A673 (cell line): ENCODE measurements at regions not wholly inside any gene's neighbourhood (a gene's known extent, or its start where the extent isn't known, plus 50 kb on each side); places are given as distances from the start of the nearest gene placed in this dataset.

Experiments
- BruUV-seq: library from RNA; stranded (reverse); fragments of 400-500 nt; replicated peaks from 2 replicates; lab custom pipeline; 2021; lab: Mats Ljungman, UMichigan
- CTCF ChIA-PET: fragments of 300-600 bp; sonication (Branson Sonifier 250); formaldehyde crosslinking; loops from one replicate; lab custom pipeline; 2022; ENCODE audit warnings: antibody characterized with exemption; lab: Charles Lee
- POLR2A ChIA-PET: fragments of 300-600 bp; sonication (Branson Sonifier 250); formaldehyde crosslinking; loops from one replicate; lab custom pipeline; 2022; ENCODE audit warnings: antibody characterized with exemption; ENCODE audit not compliant: low non-redundant PET; lab: Charles Lee
- DNase-seq: peaks from one replicate; pipeline ENCODE4 v3.0.0-alpha.2; 2015; ENCODE audit warnings: low spot score
- H3K27ac ChIP-seq: fragments of 200-600 bp; sonication (generic); 2 replicates; pipeline ENCODE4 v1.5.1; 2016; ENCODE audit warnings: mixed run types, low read depth, mild to moderate bottlenecking, mixed read lengths, antibody characterized with exemption, low read length; ENCODE audit not compliant: poor library complexity, severe bottlenecking
- H3K27me3 ChIP-seq: fragments of 200-600 bp; sonication (generic); replicated peaks from 2 replicates; pipeline ENCODE4 v1.6.1; 2017; ENCODE audit warnings: mixed run types, low read depth, mild to moderate bottlenecking, mixed read lengths, antibody characterized with exemption, low read length; ENCODE audit not compliant: insufficient read depth, poor library complexity
- H3K36me3 ChIP-seq: fragments of 200-600 bp; sonication (generic); 2 replicates; pipeline ENCODE4 v1.6.1; 2016; ENCODE audit warnings: mixed run types, mild to moderate bottlenecking, mixed read lengths, antibody characterized with exemption, low read length; ENCODE audit not compliant: insufficient read depth, poor library complexity, severe bottlenecking
- H3K4me1 ChIP-seq: fragments of 200-600 bp; sonication (generic); 2 replicates; pipeline ENCODE4 v1.6.1; 2017; ENCODE audit warnings: mixed run types, mild to moderate bottlenecking, mixed read lengths, antibody characterized with exemption, low read length; ENCODE audit not compliant: insufficient read depth, poor library complexity, severe bottlenecking
- H3K4me3 ChIP-seq: fragments of 200-600 bp; sonication (generic); 2 replicates; pipeline ENCODE4 v1.5.1; 2016; ENCODE audit warnings: low read depth, mixed run types, mild to moderate bottlenecking, mixed read lengths, low read length; ENCODE audit not compliant: poor library complexity, severe bottlenecking
- H3K9me3 ChIP-seq: fragments of 200-600 bp; sonication (generic); 2 replicates; pipeline ENCODE4 v1.6.1; 2016; ENCODE audit warnings: mixed run types, low read depth, mild to moderate bottlenecking, mixed read lengths, antibody characterized with exemption, low read length; ENCODE audit not compliant: poor library complexity, severe bottlenecking
- EZH2 ChIP-seq: fragments of 200-600 bp; sonication (generic); IDR thresholded peaks from 2 replicates; pipeline ENCODE4 v1.6.1; 2017; ENCODE audit warnings: borderline replicate concordance, low read depth, mild to moderate bottlenecking, mixed read lengths, antibody characterized with exemption, low read length; ENCODE audit not compliant: poor library complexity, severe bottlenecking
- intact Hi-C: fragments of 100-400 bp; cut with micrococcal nuclease; formaldehyde crosslinking; loops from one replicate; pipeline ENCODE4 v1.10.0; 2022; ENCODE audit not compliant: unreplicated experiment
- TF ChIP-seq, protein P1 (sequence below): fragments of 300-800, 200-600 bp; sonication (generic); conservative IDR thresholded peaks from 2 replicates; pipeline ENCODE4 v1.5.1; 2017; ENCODE audit warnings: low read depth, mild to moderate bottlenecking, antibody characterized with exemption, low read length, moderate library complexity, mixed read lengths

DNA sequence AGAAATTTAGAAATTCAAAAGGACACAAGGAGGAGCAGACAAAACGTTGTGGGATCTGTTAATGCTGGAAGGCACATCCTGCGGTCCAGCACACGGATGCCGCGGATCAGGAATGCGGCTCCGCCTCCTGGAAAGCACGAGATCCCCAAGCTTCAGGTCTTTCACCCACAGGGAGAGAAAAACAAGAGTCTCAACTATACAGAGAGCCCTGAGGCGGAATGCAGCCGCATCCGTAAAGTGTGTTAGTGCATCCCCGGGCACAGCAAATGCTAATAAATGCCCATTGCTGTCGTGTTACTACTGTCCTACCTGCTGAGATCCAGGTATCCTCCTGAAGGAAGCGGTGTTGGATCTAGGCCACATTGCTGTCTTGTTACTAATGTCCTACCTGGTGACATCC, 303.9 kb downstream of the EIPR1 start:
- DNase-seq = no peak
- Histone ChIP-seq H3K27ac (no peak overlapping the region), H3K27me3 (no peaks in the 10 kb centered on the region), H3K4me1 (no peaks in the 10 kb centered on the region), H3K4me3 (no peak overlapping the region), H3K9me3 (no peaks in the 10 kb centered on the region), H3K36me3 (no peaks in the 10 kb centered on the region)
- TF ChIP-seq, protein P1, sequence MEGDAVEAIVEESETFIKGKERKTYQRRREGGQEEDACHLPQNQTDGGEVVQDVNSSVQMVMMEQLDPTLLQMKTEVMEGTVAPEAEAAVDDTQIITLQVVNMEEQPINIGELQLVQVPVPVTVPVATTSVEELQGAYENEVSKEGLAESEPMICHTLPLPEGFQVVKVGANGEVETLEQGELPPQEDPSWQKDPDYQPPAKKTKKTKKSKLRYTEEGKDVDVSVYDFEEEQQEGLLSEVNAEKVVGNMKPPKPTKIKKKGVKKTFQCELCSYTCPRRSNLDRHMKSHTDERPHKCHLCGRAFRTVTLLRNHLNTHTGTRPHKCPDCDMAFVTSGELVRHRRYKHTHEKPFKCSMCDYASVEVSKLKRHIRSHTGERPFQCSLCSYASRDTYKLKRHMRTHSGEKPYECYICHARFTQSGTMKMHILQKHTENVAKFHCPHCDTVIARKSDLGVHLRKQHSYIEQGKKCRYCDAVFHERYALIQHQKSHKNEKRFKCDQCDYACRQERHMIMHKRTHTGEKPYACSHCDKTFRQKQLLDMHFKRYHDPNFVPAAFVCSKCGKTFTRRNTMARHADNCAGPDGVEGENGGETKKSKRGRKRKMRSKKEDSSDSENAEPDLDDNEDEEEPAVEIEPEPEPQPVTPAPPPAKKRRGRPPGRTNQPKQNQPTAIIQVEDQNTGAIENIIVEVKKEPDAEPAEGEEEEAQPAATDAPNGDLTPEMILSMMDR = no peak
- TF ChIP-seq EZH2 = no peak
- POLR2A ChIA-PET = no interaction called here
- no TSS peak for BruUV-seq
- CTCF ChIA-PET = no interaction called here
- intact Hi-C loops = no loop called here

DNA sequence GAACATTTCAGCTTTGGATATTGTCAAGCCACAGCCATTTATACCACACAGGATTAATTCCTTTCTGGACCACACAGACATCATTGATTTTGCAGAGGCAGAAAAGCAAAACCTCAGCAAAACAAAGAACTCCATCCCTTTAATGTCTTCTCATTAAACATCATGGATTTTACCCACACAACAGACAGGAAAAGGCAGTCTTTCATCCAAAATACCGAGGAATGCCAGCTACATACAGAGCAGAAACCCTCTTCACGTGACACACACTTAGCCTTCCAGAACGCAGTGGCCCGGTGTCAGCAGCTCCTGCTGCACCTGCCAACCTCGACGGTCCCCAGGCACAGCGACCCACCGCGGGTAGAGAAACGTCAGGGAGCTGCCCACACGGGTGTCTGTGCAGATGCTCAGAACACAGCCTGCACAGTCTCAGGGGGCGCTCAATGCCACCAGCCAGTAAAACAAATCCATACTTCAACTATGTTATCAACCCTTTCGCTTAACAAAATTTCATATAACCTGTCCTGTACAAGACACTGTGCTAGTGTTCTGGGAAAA, 304.5 kb downstream of the EIPR1 start:
- intact Hi-C loops = no loop called here
- Histone ChIP-seq H3K27ac (no peak overlapping the region), H3K36me3 (no peaks in the 10 kb centered on the region), H3K27me3 (no peaks in the 10 kb centered on the region), H3K4me1 (no peaks in the 10 kb centered on the region), H3K9me3 (no peaks in the 10 kb centered on the region), H3K4me3 (no peak overlapping the region)
- no peak for TF ChIP-seq EZH2
- TF ChIP-seq, protein P1 = no peak
- no TSS peak for BruUV-seq
- no peak for DNase-seq
- ChIA-PET CTCF (no interaction called here), POLR2A (no interaction called here)

DNA sequence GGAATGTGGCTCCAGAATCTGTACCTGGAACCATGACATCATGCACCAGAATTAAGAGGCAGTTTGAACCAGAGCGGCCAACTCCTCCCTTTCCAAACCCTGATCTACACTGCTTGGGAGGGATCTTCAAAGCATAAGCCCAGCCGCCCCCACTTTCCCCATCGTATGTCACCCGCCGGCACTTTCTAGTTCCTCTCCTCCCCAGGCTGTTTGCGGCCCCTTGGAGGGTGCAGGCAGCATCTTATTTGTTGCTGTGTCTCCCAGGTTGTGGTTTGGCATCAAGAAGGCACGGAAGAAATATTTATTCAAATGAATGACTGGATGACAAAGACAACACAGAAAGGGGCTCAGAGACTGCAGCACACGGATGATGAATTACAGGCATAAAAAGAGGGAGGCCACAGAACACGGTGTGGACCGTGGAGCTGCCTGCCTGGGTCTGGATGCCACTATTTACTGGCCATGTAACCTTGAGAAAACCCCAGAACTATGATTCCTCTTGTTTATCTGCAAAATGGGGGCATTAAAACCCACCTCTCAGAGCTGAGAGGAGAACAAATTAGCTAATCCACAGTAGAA, 305.8 kb downstream of the EIPR1 start:
- no peak overlapping the region for H3K4me3 ChIP-seq
- BruUV-seq = no TSS peak
- no peaks in the 10 kb centered on the region for H3K4me1 ChIP-seq
- POLR2A ChIA-PET = no interaction called here
- intact Hi-C loops = no loop called here
- TF ChIP-seq, protein P1 = no peak
- TF ChIP-seq EZH2 = no peak
- CTCF ChIA-PET = no interaction called here
- DNase-seq = no peak
- no peaks in the 10 kb centered on the region for H3K9me3 ChIP-seq
- no peaks in the 10 kb centered on the region for H3K36me3 ChIP-seq
- no peaks in the 10 kb centered on the region for H3K27me3 ChIP-seq
- H3K27ac ChIP-seq = no peak overlapping the region
